GM12891 (cell line): ENCODE measurements at regions not wholly inside any gene's neighbourhood (a gene's known extent, or its start where the extent isn't known, plus 50 kb on each side); places are given as distances from the start of the nearest gene placed in this dataset.

Source experiments
- POLR2A ChIP-seq: IDR thresholded peaks from 2 replicates; pipeline ENCODE4 v1.6.1; 2011; ENCODE audit warnings: low read depth, low read length, control low read depth
- POLR2AphosphoS5 ChIP-seq: IDR thresholded peaks from 2 replicates; pipeline ENCODE4 v1.6.1; 2011; ENCODE audit warnings: low read depth, low read length, control low read depth
- SPI1 ChIP-seq: IDR thresholded peaks from 2 replicates; pipeline ENCODE4 v1.6.1; 2011; ENCODE audit warnings: low read depth, low read length, control low read depth
- TAF1 ChIP-seq: IDR thresholded peaks from 2 replicates; pipeline ENCODE4 v1.6.1; 2011; ENCODE audit warnings: low read depth, low read length, control low read depth

- TF ChIP-seq POLR2A (no peak), TAF1 (no peak), SPI1 (no peak), POLR2AphosphoS5 (no peak)
Observed at GRCh38 chr1:79762461-79762860, 755.9 kb upstream of the ADGRL4 start.
